OCI-LY7 (cell line): ENCODE measurements at regions not wholly inside any gene's neighbourhood (a gene's known extent, or its start where the extent isn't known, plus 50 kb on each side); places are given as distances from the start of the nearest gene placed in this dataset.

ENCODE experiments used
- EZH2phosphoT487 ChIP-seq: fragments of 200-600 bp; sonication (generic); IDR thresholded peaks from 2 replicates; pipeline ENCODE4 v1.6.1; 2018; ENCODE audit warnings: low read depth, borderline replicate concordance, mild to moderate bottlenecking, mixed run types, antibody characterized with exemption, low read length, moderate library complexity, mixed read lengths
- TF ChIP-seq, protein P1 (sequence below): fragments of 200-600 bp; sonication (generic); conservative IDR thresholded peaks from 2 replicates; pipeline ENCODE4 v1.5.1; 2014; ENCODE audit warnings: mild to moderate bottlenecking, antibody characterized with exemption, low read length, moderate library complexity, mixed read lengths

DNA sequence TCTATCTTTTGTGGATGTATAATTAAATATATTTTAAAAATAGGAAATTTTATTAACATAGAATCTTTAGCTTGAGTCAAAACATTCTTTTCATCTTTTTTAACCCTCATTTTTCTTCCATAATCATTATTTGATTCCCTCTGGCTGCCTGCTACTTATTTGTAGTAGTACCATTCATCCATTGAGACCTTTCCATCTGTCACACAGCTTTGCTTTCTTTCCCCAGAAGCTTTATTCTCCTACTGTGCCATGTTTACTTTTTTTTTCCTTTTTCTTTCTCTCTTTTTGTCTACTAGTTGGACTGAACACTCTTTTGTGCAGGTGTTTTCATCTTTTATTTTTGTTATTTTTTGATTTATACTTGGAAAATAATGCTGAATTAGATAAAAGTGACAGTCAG is 522.6 kb upstream of the MMS22L start:
- TF ChIP-seq, protein P1, sequence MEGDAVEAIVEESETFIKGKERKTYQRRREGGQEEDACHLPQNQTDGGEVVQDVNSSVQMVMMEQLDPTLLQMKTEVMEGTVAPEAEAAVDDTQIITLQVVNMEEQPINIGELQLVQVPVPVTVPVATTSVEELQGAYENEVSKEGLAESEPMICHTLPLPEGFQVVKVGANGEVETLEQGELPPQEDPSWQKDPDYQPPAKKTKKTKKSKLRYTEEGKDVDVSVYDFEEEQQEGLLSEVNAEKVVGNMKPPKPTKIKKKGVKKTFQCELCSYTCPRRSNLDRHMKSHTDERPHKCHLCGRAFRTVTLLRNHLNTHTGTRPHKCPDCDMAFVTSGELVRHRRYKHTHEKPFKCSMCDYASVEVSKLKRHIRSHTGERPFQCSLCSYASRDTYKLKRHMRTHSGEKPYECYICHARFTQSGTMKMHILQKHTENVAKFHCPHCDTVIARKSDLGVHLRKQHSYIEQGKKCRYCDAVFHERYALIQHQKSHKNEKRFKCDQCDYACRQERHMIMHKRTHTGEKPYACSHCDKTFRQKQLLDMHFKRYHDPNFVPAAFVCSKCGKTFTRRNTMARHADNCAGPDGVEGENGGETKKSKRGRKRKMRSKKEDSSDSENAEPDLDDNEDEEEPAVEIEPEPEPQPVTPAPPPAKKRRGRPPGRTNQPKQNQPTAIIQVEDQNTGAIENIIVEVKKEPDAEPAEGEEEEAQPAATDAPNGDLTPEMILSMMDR: no peak
- TF ChIP-seq EZH2phosphoT487: no peak
